GM12891 (cell line): ENCODE measurements at regions not wholly inside any gene's neighbourhood (a gene's known extent, or its start where the extent isn't known, plus 50 kb on each side); places are given as distances from the start of the nearest gene placed in this dataset.

ENCODE experiments used
- POLR2AphosphoS5 ChIP-seq: IDR thresholded peaks from 2 replicates; pipeline ENCODE4 v1.6.1; 2011; ENCODE audit warnings: low read depth, low read length, control low read depth
- TAF1 ChIP-seq: IDR thresholded peaks from 2 replicates; pipeline ENCODE4 v1.6.1; 2011; ENCODE audit warnings: low read depth, low read length, control low read depth

DNA sequence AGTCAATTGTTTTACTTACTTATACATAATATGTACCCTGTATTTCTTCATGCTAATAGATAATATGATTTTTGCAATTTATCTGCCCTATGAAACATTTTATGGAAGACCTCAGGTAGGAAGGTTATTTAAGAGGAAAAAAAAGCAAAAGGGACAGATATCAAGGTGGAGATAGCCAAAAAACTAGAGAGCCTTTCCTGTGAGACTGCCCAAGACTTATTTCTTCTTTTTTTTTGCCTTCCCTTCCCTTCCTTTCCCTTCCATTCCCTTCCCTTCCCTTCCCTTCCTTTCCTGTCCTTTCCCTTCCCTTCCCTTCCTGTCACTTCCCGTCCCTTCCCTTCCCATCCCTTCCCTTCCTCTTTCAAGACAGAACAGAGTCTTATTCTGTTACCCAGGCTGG lies 80.6 kb upstream of the HMCN1 start:
- TF ChIP-seq POLR2AphosphoS5 (no peak), TAF1 (no peak)
